Central memory CD8-positive, alpha-beta T cell (primary cell): ENCODE measurements at regions not wholly inside any gene's neighbourhood (a gene's known extent, or its start where the extent isn't known, plus 50 kb on each side); places are given as distances from the start of the nearest gene placed in this dataset.

ENCODE experiments used
- ATAC-seq: fragments of 150-1000 bp; cut with Tn5 transposase; replicated peaks from 2 replicates; pipeline ENCODE4 v1.10.0; 2022; ENCODE audit warnings: mild to moderate bottlenecking, moderate FRiP score, moderate number of reproducible peaks; ENCODE audit not compliant: poor library complexity, severe bottlenecking; ENCODE audit errors: extremely low read depth
- DNase-seq, 2 donors: peaks; one replicate each; pipeline ENCODE4 v3.0.0; 2021; ENCODE audit warnings: low spot score in 2 of 2
- H3K27ac Mint-ChIP-seq: one replicate; pipeline ENCODE4 v1.8.0; 2022; ENCODE audit warnings: low read depth, mild to moderate bottlenecking, moderate library complexity, mixed read lengths
- H3K27me3 Mint-ChIP-seq: one replicate; pipeline ENCODE4 v1.8.0; 2022; ENCODE audit warnings: mixed read lengths
- H3K36me3 Mint-ChIP-seq: one replicate; pipeline ENCODE4 v1.8.0; 2022; ENCODE audit warnings: mild to moderate bottlenecking, moderate library complexity, mixed read lengths; ENCODE audit not compliant: insufficient read depth
- H3K4me1 Mint-ChIP-seq: one replicate; pipeline ENCODE4 v1.8.0; 2022; ENCODE audit warnings: mixed read lengths
- H3K4me3 Mint-ChIP-seq: one replicate; pipeline ENCODE4 v1.8.0; 2022; ENCODE audit warnings: mild to moderate bottlenecking, moderate library complexity, mixed read lengths
- H3K9me3 Mint-ChIP-seq: one replicate; pipeline ENCODE4 v1.8.0; 2022; ENCODE audit warnings: mixed read lengths

- Mint-ChIP-seq H3K27ac (no peak overlapping the region), H3K9me3 (peaks cover 36% of the 10 kb centered on the region), H3K36me3 (no peaks in the 10 kb centered on the region), H3K4me3 (no peak overlapping the region), H3K4me1 (no peaks in the 10 kb centered on the region), H3K27me3 (no peaks in the 10 kb centered on the region)
- no peak for ATAC-seq
- DNase-seq = no peak
Measured at GRCh38 chr11:98621767-98622166, 399.0 kb upstream of the CNTN5 start.

- Mint-ChIP-seq H3K9me3 (peaks cover 33% of the 10 kb centered on the region), H3K27me3 (no peaks in the 10 kb centered on the region), H3K4me1 (no peaks in the 10 kb centered on the region), H3K36me3 (no peaks in the 10 kb centered on the region), H3K27ac (no peak overlapping the region), H3K4me3 (no peak overlapping the region)
- DNase-seq = no peak
- no peak for ATAC-seq
Measured at GRCh38 chr11:98625526-98625925, 395.2 kb upstream of the CNTN5 start.

- no peaks in the 10 kb centered on the region for H3K36me3 Mint-ChIP-seq
- peaks cover 16% of the 10 kb centered on the region for H3K9me3 Mint-ChIP-seq
- no peaks in the 10 kb centered on the region for H3K4me1 Mint-ChIP-seq
- no peak for DNase-seq
- no peak overlapping the region for H3K27ac Mint-ChIP-seq
- no peak for ATAC-seq
- H3K4me3 Mint-ChIP-seq = no peak overlapping the region
- H3K27me3 Mint-ChIP-seq = no peaks in the 10 kb centered on the region
Measured at GRCh38 chr11:98630736-98631135, 390.0 kb upstream of the CNTN5 start.

GRCh38 chr11:98657711-98658110, 363.0 kb upstream of the CNTN5 start:
- Mint-ChIP-seq H3K27ac (no peak overlapping the region), H3K9me3 (peaks cover 16% of the 10 kb centered on the region), H3K4me3 (no peak overlapping the region), H3K27me3 (no peaks in the 10 kb centered on the region), H3K4me1 (no peaks in the 10 kb centered on the region), H3K36me3 (peaks cover 2% of the 10 kb centered on the region)
- DNase-seq (no peak), ATAC-seq (no peak)

- Mint-ChIP-seq H3K27me3 (no peaks in the 10 kb centered on the region), H3K4me3 (no peak overlapping the region), H3K9me3 (peaks cover 16% of the 10 kb centered on the region), H3K4me1 (no peaks in the 10 kb centered on the region), H3K36me3 (peaks cover 2% of the 10 kb centered on the region), H3K27ac (no peak overlapping the region)
- no peak for ATAC-seq
- DNase-seq = no peak
Measured at GRCh38 chr11:98659431-98659830, 361.3 kb upstream of the CNTN5 start.

GRCh38 chr11:98674390-98674789, 346.4 kb upstream of the CNTN5 start:
- Mint-ChIP-seq H3K9me3 (peaks cover 20% of the 10 kb centered on the region), H3K4me1 (no peaks in the 10 kb centered on the region), H3K27me3 (no peaks in the 10 kb centered on the region), H3K4me3 (no peak overlapping the region), H3K36me3 (no peaks in the 10 kb centered on the region), H3K27ac (no peak overlapping the region)
- no peak for ATAC-seq
- DNase-seq = no peak

- H3K9me3 Mint-ChIP-seq = peaks cover 22% of the 10 kb centered on the region
- H3K27me3 Mint-ChIP-seq = no peaks in the 10 kb centered on the region
- no peak for DNase-seq
- H3K27ac Mint-ChIP-seq = no peak overlapping the region
- H3K36me3 Mint-ChIP-seq = peaks cover 2% of the 10 kb centered on the region
- no peak overlapping the region for H3K4me3 Mint-ChIP-seq
- ATAC-seq = no peak
- no peaks in the 10 kb centered on the region for H3K4me1 Mint-ChIP-seq
Measured at GRCh38 chr11:98679673-98680072, 341.1 kb upstream of the CNTN5 start.

- Mint-ChIP-seq H3K9me3 (peaks cover 14% of the 10 kb centered on the region), H3K4me1 (no peaks in the 10 kb centered on the region), H3K4me3 (no peak overlapping the region), H3K27ac (no peak overlapping the region), H3K27me3 (no peaks in the 10 kb centered on the region), H3K36me3 (no peaks in the 10 kb centered on the region)
- DNase-seq = no peak
- no peak for ATAC-seq
Measured at GRCh38 chr11:98701541-98701940, 319.2 kb upstream of the CNTN5 start.

GRCh38 chr11:98703779-98704556, 316.8 kb upstream of the CNTN5 start:
- H3K4me3 Mint-ChIP-seq = no peak overlapping the region
- H3K9me3 Mint-ChIP-seq = peaks cover 8% of the 10 kb centered on the region
- ATAC-seq = no peak
- no peaks in the 10 kb centered on the region for H3K4me1 Mint-ChIP-seq
- H3K27ac Mint-ChIP-seq = no peak overlapping the region
- no peaks in the 10 kb centered on the region for H3K27me3 Mint-ChIP-seq
- no peak for DNase-seq
- H3K36me3 Mint-ChIP-seq = no peaks in the 10 kb centered on the region

- H3K4me1 Mint-ChIP-seq = no peaks in the 10 kb centered on the region
- DNase-seq (no peak), ATAC-seq (no peak)
- no peak overlapping the region for H3K4me3 Mint-ChIP-seq
- H3K36me3 Mint-ChIP-seq = no peaks in the 10 kb centered on the region
- peaks cover 26% of the 10 kb centered on the region for H3K9me3 Mint-ChIP-seq
- no peak overlapping the region for H3K27ac Mint-ChIP-seq
- H3K27me3 Mint-ChIP-seq = no peaks in the 10 kb centered on the region
Measured at GRCh38 chr11:98710026-98710425, 310.7 kb upstream of the CNTN5 start.

- Mint-ChIP-seq H3K27me3 (no peaks in the 10 kb centered on the region), H3K4me3 (no peak overlapping the region), H3K27ac (no peak overlapping the region), H3K4me1 (no peaks in the 10 kb centered on the region), H3K9me3 (peaks cover 36% of the 10 kb centered on the region), H3K36me3 (no peaks in the 10 kb centered on the region)
- DNase-seq = no peak
- no peak for ATAC-seq
Measured at GRCh38 chr11:98710986-98711385, 309.8 kb upstream of the CNTN5 start.

- DNase-seq (no peak), ATAC-seq (no peak)
- no peaks in the 10 kb centered on the region for H3K4me1 Mint-ChIP-seq
- no peaks in the 10 kb centered on the region for H3K27me3 Mint-ChIP-seq
- no peak overlapping the region for H3K4me3 Mint-ChIP-seq
- H3K9me3 Mint-ChIP-seq = peaks cover 39% of the 10 kb centered on the region
- H3K27ac Mint-ChIP-seq = no peak overlapping the region
- H3K36me3 Mint-ChIP-seq = no peaks in the 10 kb centered on the region
Measured at GRCh38 chr11:98720951-98721350, 299.8 kb upstream of the CNTN5 start.

- DNase-seq = no peak
- ATAC-seq = no peak
- Mint-ChIP-seq H3K27ac (no peak overlapping the region), H3K9me3 (peaks cover 6% of the 10 kb centered on the region), H3K27me3 (no peaks in the 10 kb centered on the region), H3K4me1 (no peaks in the 10 kb centered on the region), H3K36me3 (no peaks in the 10 kb centered on the region), H3K4me3 (no peak overlapping the region)
Measured at GRCh38 chr11:98725471-98725870, 295.3 kb upstream of the CNTN5 start.
